ENCODE measurements at regions not wholly inside any gene's neighbourhood (a gene's known extent, or its start where the extent isn't known, plus 50 kb on each side); places are given as distances from the start of the nearest gene placed in this dataset.

DNA sequence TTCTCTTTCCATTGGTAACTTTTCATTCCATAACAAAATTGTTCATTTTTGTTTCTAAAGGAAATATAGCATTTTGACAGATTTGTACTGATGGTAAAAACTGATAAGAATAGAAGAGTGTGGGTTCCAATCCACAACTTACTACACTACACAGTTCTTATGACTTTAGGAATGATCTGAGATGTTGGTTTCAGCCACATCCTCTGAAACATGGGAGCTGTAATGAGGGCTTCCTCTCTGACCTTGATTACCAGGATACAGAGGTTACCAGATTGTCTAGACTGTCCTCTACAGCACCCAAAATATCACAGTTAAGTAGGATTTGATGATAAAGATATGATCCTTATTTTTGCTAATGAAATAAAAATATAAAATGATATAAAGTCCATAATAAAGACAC, 1184.6 kb downstream of the FLRT2 start:
- no peak for DNase-seq (ENCODE audit: low spot score in 2 of 2)
- no peak for FAIRE-seq

DNA sequence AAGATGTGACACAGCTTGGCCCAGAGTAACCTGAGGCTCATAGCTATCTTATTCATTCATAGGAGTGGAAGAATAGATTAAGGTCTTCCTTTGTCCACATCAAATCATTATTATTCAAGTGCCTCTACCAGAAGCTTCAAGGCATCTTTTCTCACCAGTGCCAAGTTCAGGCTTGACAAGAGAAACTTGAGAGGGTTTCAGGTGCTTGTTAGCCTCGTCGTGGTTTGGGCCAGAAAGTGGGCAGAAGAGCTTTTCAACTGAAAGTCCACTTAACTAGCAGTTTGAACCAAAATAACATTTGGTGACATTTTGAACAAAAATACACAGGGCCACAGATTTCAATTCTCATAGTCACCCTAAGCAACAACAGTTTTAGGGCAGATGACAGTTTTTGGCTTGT, 1184.2 kb downstream of the FLRT2 start:
- no peak for DNase-seq (ENCODE audit: low spot score in 2 of 2)
- no peak for FAIRE-seq

DNA sequence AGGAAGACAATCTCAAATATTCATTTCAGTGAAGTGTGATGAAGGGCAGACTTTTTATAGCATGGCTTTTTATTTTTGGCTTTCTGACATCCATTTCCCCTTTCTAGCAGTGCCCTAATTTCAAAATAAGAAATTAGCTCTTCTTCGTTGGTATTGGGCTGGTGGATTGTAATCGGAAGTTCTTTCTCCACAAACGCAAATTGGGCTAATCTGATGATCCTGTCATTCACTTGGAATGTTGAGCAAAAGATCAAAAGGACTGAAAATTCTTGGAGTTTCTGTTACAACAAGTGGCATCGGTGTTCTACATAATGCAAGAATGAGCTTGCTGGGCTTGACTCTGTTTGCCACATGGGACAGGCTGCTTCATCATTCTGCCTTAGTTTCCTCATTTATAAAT, 1182.8 kb downstream of the FLRT2 start:
- FAIRE-seq, result no peak
- DNase-seq (ENCODE audit: low spot score in 2 of 2), result no peak

DNA sequence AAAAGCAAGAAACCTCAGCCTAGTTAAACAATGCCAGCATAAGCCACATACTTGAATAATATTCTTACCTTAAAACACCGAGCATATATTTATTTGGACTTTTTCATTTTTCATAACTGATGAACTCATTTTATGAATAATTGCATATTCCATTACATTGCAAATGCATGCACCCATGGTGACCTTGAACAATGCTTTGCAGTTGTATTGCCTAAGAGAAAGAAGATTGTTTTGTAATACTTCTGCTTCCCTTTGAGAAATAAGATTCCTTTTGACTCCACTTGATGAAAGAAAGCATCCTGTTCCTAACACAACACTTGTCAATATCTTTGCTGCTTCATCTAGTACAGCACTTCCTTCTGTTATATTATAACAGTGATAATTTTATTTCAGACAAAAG, 1182.2 kb downstream of the FLRT2 start:
- no peak for FAIRE-seq
- DNase-seq (ENCODE audit: low spot score in 2 of 2), result no peak

DNA sequence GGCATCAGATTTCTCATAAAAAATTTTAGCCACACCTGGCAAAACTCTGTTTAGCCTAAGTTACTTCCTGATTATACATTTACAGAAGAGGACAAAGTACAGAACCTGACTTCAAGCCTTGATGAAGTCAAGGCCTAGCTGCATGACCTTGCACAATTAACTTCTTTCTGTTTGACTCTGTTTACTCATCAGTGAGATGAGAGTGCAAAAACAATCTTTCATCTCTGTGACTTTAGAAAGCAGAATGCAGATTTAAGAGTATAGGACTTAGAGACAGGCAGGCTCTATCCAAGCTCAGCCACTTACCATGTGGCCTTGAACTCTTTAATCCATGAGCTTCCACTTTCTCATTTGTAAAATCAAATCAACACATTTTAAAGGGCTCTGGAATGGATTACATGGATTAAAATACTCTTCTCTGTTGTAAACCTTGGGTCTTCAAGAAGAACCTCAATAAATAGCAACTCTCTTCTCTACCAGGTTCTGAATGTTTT, 1178.9 kb downstream of the FLRT2 start:
- FAIRE-seq (no peak), DNase-seq (ENCODE audit: low spot score in 2 of 2) (no peak)

DNA sequence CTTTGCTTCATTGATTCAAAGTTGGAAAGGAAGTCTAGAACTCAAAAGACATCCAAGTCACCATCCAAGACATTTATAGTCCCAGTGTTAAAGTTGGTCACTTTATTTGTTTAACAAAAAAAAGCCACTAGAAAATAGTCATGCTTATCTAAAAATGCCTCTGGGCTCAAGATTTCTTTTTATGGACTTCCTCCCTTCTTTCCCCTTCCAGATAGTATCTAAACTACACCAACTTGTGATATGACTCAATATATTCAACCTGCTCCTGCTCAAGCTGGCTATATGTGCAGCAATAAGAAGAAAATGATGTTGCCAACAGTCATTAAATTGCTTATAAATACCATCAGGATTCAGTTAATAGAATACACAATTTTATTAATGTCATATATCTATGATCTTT, 1177.1 kb downstream of the FLRT2 start:
- DNase-seq (ENCODE audit: low spot score in 2 of 2), result no peak
- no peak for FAIRE-seq

DNA sequence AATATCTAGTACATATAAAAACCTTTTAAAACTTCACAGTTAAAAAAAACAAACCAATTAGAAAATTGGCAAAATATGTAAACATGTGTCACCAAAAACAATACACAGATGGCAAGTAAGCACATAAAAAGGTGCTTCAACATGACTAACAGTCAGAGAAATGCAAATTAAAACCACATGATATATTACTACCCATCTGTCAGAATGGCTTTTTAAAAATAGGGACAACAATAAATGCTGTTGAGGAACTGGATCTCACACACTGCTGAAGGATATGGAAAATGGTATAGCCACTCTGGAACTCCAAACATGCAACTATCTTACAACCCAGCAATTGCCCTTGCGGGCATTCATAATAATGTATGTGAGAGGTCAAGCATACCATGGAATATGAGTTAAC, 1153.6 kb downstream of the FLRT2 start:
- no peak for DNase-seq (ENCODE audit: low spot score in 2 of 2)
- FAIRE-seq, result no peak

DNA sequence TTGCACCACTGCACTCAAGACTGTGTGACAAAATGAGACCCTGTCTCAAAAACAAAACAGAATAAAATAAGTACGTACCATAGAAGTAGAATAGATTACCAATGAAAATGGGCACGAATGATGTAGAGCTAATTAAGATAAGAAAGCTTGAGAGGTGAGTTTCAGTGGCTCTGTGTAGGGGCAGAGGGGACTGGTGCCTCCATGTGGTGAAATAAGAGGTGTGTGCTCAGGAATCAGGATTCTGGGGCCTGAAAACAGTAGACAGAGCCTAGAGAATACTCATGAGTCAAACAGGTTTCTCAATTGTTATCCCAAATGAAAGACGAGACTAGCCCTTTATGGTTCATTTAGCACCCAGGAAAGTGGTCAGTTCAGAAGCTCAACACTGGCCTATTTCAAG, 1145.1 kb downstream of the FLRT2 start:
- DNase-seq (ENCODE audit: low spot score in 2 of 2), result no peak
- FAIRE-seq, result no peak

DNA sequence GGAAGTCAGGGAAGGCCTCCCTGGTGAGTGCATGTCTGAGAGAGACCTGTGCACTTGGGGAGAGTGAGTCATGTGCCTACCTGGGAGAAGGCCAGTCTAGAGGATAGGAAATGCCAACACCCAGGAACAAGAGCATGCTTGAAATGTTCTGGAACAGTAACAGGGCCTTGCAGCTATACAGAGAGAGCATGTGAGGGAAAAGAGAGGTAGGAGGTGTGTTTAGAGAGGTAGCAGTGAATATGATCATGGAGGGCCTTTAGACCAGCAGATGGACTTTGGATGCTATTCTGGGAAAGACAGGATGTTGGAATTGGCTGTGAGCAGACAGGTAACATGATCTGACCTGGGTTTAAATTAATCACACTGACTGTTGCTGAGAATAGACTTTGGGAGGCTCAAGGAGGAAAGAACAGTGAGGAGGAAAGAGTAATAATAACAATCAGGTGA, 1143.6 kb downstream of the FLRT2 start:
- DNase-seq (ENCODE audit: low spot score in 2 of 2), result no peak
- no peak for FAIRE-seq

DNA sequence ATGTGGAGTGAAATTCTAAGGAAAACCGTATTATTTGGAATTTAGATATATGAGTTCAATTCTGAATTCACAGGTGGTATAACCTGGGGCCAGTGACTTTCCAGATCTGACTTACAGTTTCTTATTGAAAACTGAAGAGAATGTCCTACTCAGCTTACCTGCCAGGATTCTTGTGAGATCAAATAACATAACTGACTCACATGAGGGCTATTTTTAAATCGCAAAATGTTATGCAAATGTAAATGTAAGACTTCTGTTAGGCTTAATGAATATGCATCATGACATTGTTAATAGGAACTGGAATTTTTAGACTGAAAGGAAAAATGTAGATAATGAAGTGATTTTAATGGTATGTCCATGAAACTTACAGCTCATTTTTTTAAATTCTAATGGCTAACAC, 1142.1 kb downstream of the FLRT2 start:
- no peak for FAIRE-seq
- DNase-seq (ENCODE audit: low spot score in 2 of 2), result no peak

DNA sequence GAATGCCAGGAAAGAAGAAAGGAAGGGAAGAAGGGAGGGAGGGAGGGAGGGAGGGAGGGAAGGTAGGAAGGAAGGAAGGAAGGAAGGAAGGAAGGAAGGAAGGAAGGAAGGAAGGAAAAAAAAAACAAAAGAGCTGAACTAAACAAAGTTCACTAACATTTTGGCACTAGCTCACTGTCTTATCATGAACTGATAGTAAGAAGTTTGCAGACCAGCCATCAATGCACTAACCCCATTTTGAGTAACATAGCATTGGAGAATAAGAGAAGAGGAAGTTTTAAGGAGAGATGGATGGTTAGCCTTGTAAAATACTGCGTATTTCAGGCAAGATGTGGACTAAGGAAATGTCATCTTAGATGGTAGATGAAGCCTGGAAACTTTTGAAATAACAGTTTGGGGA, 1136.0 kb downstream of the FLRT2 start:
- no peak for DNase-seq (ENCODE audit: low spot score in 2 of 2)
- no peak for FAIRE-seq

DNA sequence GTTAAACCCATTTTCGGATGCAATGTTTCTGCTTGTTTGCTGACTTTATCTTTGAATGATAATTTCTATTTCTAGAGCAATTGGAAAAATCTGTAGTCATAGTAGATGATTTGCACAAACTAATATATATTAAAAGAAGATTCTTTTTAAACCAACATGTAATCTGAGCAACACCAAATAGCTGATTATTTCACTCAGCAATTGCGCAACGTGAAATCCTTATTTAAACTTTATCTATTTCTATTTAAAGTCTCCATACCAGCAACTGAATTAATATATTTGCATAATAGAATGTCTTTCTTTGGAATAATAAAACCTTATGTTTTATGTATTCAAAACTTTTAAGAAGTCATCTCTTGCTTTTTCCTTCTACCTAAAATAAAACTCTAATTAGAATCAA, 1132.4 kb downstream of the FLRT2 start:
- FAIRE-seq, result no peak
- no peak for DNase-seq (ENCODE audit: low spot score in 2 of 2)

DNA sequence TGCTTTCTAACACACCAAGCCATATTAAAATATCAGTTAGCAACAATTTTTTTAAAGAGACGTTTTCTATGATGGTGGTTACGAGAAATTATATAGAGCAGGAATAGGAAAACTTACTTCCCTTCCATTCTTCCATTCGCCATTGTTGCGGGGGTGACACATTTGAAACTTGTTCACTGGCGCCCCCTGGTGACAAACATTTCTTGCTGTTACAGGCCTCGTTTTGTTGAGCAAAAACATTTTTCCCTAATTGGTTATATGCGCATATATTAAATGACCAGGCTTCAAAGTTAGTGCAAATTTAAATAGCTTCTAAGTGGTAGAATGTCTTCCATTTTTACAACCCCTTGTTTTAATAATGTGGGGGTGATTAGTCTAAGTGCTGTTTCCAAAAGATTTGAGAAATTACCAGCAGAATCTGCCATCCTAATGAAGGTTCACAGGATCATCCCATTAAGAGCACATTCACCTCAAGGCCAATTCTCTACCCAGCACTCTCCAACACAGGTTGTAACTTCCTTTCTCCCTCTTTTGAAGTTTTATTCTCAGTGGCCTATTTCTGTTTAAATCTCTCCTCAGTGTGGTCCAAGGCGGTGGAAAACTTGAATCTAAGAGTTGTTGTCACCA, 1124.7 kb downstream of the FLRT2 start:
- DNase-seq (ENCODE audit: low spot score in 2 of 2), result no peak
- FAIRE-seq, result no peak

DNA sequence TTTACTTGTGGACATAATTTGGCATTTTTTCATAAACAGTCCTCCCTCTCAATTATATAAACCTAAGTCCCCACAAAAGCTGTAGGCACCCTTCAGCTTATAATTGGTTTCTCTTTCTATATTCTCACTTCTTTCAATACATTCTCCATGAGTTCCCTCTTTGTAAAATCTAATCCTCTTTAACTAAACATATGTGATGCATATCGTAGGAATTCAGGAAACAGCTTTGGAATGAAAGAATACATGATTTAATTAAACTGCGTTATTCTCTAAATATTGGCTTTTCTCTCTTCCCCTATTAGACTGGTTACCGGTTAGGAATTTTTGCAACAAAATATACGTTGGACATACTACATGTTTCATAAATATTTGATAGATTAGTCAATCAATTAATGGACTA, 1122.6 kb downstream of the FLRT2 start:
- no peak for DNase-seq (ENCODE audit: low spot score in 2 of 2)
- no peak for FAIRE-seq

DNA sequence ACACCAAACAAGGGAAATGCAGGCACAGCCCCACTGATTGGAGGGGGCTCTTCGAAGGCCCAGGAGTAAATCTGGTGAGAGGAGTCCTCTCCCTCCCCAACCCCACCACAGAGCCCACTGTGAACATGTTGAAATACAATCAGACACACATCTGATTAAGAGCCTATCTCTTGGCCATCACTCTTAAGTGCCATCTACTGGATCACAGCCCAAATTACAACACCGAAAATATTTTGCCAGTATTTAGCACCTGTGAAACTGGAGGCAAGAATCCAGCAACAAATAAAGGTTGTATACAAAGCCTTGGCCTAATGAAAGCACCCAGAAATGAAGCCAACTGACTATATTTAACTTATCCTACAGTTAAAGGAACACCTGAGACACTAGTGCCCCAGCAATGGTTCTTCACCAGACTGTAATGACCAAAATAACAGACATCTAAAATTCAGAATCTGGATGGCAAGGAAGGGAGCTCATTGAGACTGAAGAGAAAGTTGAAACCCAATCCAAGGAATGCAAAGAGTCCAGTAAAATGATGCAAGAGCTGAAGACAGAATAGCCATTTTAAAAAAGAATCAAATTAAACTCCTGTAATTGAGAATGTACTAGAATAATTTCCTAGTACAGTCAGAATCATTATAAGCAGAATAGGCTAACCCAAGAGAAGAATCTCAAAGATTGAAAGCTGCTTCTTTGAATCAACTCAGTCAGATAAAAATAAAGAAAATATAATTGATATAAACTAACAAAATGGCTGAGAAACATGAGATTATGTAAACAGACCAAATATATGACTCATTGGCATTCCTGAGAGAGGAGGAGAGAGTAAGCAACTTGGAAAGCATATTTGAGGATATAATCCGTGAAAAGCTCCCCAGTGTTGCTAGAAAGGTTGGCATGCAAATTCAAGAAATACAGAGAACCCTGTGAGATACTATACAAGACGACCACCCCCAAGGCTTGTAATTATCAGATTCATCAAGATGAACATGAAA, 1117.0 kb downstream of the FLRT2 start:
- DNase-seq (ENCODE audit: low spot score in 2 of 2) (no peak), FAIRE-seq (no peak)

DNA sequence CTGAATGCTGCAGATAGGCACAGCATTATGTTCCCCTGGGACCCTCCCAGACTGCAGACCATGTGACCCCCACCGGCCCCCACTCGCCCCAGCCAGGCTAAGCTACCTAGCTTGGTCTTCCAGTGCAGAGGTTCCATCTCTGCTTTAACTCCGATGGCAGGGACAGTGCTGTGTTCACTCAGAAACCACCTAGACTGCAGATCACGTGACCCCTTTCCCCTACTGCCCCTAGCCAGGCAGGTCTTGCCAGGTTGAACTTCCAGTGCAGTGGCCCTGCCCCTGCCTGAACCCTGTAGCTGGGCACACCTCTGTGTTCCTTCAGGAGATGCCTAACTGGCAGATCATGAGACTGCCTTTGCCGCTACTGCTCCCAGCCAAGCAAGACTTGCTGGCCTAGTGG, 1116.2 kb downstream of the FLRT2 start:
- FAIRE-seq (no peak), DNase-seq (ENCODE audit: low spot score in 2 of 2) (no peak)

DNA sequence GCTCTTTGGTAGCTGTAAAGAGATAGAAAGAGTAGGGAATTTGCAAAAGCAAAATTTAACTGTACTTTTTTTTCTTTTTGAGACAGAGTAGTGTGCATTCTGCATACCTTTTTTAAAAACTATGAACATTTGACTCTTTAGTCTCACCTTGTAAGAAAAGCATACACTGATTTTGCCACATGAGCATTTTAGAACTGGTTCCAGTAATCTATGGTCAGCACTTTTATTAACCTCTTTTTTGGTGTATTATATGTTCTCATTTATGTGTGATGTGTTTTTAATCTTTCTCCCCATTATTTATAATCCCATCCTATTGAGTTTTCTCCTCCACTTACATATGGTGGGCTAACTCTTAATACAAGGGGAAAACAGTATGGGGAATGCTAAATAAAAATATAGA, 1111.4 kb downstream of the FLRT2 start:
- no peak for DNase-seq (ENCODE audit: low spot score in 2 of 2)
- no peak for FAIRE-seq

DNA sequence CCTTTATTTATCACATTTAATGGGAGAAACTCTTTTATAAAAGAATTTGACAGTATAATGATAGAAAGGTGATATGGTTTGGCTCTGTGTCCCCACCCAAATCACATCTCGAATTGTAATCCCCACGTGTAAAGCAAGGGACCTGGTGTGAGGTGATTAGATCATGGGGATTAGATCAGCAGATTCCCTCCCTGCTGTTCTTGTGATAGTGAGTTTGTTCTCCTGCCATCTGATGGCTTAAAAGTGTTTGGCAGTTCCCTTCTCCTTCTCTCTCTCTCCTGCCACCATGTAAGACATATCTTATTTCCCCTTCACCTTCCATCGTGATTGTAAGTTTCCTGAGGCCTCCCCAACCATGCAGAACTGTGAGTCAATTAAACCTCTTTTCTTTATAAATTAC, 1110.3 kb downstream of the FLRT2 start:
- FAIRE-seq (no peak), DNase-seq (ENCODE audit: low spot score in 2 of 2) (no peak)

DNA sequence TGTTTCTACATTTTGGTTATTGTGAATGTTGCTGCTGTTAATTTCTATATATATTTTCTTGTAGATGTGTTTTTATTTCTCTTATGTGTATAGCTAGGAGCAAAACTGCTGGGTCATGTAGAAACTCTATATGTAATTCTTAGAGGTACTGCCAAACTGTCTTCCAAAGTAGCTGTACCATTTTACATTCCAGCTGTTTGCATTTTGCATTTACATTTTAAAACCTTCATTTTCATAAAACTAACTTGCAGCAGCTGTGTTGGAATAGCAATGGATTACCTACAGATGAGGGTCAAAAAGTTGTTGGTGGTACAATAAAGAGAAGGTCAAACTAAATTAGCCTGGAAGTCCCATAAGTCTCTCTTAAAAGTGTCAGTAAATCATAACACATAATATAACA, 1109.7 kb downstream of the FLRT2 start:
- no peak for DNase-seq (ENCODE audit: low spot score in 2 of 2)
- no peak for FAIRE-seq

DNA sequence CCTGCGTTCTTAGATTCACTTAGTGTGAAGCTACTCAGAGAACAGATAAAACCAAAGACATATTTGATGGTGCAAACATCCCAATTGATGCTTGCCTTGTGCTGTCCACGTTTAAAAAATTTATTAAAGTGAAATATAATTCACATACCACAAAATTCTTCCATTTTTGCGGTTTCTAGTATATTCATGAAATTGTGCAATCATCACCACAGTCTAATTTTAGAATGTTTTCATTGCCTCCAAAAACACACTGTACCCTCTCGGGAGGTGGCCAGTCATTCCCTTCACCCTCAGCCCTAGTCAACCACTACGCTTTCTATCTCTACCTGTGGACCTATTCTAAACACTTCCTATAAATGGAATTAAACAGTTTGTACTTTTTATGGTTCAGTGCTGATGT, 1109.2 kb downstream of the FLRT2 start:
- FAIRE-seq, result no peak
- no peak for DNase-seq (ENCODE audit: low spot score in 2 of 2)

DNA sequence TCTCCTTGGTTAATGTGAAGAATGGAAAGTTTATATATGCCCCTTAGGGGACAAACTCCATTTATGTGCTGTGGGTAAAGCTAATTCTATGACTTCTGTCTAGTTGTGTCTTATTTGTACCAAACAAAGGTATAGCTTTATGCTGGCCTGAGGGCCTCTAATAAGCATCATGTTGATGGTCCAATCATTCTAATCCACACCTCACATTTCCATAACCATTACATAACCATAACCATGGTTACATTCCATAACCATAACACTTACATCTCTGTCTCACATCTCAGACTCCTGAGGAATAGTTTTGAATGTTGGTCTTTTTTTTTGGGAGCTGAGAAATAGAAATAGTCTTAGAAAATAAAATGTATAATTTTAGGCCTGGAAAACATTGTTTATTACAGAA, 1097.1 kb downstream of the FLRT2 start:
- FAIRE-seq (no peak), DNase-seq (ENCODE audit: low spot score in 2 of 2) (no peak)

DNA sequence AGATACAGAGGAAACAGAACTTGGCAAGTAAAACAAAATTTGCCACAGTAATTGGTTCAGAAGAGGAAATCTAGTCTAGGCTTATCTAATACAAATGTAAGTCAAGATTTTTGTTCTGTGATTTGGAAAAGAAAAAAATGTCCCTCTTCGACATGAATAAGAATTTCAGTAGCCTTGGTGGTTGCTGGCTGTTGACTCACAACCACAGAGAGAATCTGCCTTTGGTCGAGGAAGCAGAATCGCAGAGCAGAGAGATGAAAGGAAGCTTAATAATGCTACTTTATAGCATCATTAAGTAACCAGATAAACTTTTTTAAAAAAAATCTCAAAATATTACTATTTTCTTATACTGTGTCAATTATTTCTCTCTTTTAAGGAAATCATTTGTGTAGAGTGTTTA, 1096.6 kb downstream of the FLRT2 start:
- no peak for DNase-seq (ENCODE audit: low spot score in 2 of 2)

More for the DNA sequence above, 1096.6 kb downstream of the FLRT2 start:
- FAIRE-seq, result no peak

Measured in frontal cortex (tissue), 3 donors.